Posterior cingulate gyrus (tissue), 11 donors: ENCODE measurements at regions not wholly inside any gene's neighbourhood (a gene's known extent, or its start where the extent isn't known, plus 50 kb on each side); places are given as distances from the start of the nearest gene placed in this dataset.

Source experiments
- DNase-seq, 10 donors: peaks; one replicate each; pipeline versions ENCODE4 v3.0.0 to v3.0.0-alpha.2; 2020 to 2021; ENCODE audit warnings: mixed read lengths in 3 of 10
- intact Hi-C: fragments of 100-400 bp; cut with DNase I; formaldehyde crosslinking; loops from one replicate; pipeline ENCODE4 v1.15.1; 2023

DNA sequence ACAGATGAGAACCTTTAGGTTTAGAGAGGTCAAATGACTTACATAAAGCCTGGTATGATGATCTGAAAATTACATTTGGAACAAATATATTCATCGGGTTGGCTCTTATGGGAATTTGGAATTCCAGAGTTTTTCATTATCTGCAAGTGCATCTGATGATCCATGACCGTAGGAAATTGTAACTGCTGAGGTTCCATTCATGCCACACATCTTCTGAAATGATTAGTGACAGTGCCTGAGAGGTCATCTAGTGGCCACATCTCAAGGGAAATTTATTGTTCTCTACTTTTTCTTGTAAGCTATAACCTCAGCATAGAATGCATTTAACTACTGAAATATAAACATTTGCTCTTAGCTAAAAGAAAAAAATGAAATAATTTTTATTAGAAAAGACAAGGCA lies 105.8 kb upstream of the NWD2 start:
- DNase-seq: no peak
- intact Hi-C loops: no loop called here

- no peak for DNase-seq
- intact Hi-C loops: no loop called here
These were observed 104.6 kb upstream of the NWD2 start for GRCh38 chr4:37139987-37140386.

GRCh38 chr4:37146260-37146659 lies 98.3 kb upstream of the NWD2 start:
- intact Hi-C loops: no loop called here
- DNase-seq: peak in 1 of 10 donors; percentile 53

DNA sequence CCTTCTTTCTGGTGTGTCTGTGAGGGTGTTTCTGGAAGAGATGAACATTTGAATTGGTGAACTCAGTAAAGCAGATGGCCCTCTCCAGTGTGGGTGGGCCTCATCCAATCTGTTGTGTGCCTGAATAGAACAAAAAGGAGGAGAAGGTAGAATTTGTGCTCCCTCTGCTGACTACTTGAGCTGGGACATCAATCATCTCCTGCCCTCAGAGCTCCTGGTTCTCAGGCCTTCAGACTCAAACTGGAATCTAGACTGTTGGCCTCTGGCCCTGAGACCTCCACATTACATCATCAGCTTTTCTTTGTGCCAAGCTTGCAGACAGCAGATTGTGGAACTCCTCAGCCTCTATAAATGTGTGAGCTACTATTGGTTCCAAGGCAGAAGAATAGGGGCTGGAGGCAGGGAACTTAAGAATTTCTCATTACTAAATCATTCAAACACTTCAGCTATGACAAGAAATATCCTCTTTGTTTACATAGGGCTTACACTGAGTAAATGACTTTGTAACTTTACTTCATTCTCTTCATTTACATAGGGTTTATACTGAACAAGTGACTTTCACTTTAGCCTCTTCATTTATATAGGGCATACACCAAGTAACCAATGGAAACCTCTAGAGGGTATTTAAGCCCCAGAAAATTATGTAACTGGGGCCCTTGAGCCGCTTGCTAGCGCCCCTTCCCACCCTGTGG lies 86.9 kb upstream of the NWD2 start:
- intact Hi-C loops: no loop called here
- DNase-seq: peak in 7 of 10 donors; percentile 20 to 90 (median 44)

DNA sequence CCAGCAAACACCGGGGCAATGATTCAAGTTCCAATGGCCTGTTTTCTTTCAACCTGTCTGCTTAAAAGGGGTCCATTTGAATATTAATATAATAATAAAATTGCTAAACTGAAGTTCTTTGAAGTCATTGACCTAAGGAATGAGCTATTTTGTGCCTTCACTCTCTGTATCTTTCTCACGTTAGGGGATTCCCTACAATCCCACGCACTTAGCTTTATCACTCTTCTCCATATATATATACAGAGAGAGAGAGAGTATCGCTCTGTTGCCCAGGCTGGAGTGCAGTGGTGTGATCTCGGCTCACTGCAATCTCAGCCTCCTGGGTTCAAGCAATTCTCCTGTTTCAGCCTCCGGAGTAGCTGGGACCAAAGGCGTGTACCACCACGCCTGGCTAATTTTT lies 83.9 kb upstream of the NWD2 start:
- DNase-seq: no peak
- intact Hi-C loops: no loop called here

DNA sequence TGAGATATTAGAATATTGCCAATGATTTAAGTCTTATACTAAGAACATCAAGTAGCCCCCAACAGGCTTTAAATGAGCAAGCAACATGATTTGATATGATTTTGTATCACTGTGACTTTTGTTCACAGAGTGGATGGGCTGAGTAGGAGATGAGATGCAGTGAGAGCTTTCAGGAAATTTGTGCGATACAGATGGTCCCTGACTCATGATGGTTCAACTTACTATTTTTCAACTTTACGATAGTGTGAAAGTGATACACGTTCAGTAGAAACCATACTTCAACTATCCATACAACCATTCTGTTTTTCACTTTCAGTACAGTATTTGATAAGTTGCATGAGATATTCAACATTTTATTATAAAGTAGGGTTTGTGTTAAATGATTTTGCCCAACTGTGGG lies 78.7 kb upstream of the NWD2 start:
- DNase-seq: no peak
- intact Hi-C loops: no loop called here

- intact Hi-C loops: no loop called here
- no peak for DNase-seq
These were observed 74.6 kb upstream of the NWD2 start for GRCh38 chr4:37169956-37170355.

DNA sequence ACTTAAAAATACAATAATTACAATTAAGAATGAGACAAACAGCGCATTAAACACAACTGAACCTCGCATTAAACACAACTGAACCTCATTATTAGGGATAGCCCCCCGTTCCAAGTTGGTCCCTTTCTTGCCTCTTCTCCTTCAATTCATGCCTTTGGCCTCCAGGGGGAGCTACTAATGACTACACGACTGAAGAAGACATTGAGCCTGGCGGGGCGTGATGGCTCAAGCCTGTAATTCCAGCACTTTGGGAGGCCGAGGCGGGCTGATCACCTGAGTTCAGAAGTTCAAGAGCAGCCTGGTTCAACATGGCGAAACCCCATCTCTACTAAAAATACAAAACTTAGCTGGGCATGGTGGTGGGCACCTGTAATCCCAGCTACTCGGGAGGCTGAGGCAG lies 56.4 kb upstream of the NWD2 start:
- DNase-seq: no peak
- intact Hi-C loops: no loop called here
